ENCODE measurements at regions not wholly inside any gene's neighbourhood (a gene's known extent, or its start where the extent isn't known, plus 50 kb on each side); places are given as distances from the start of the nearest gene placed in this dataset.
A peak's percentile ranks its signal among the peaks of the same experiment; 100 is the strongest.

GRCh38 chr6:122026582-122027369, 372.7 kb upstream of the HSF2 start:
- no peak overlapping the region for H3K27ac ChIP-seq (ENCODE audit: low read depth in 2 of 2, low read length in 2 of 2)
- FAIRE-seq (no peak), DNase-seq (no peak)
- no peaks in the 10 kb centered on the region for H3K36me3 ChIP-seq (ENCODE audit: control insufficient read depth in 2 of 3, insufficient read depth in 3 of 3, low read length in 3 of 3)
- no peak overlapping the region for H3K4me3 ChIP-seq (ENCODE audit: low read length in 3 of 3)
- H3K9ac ChIP-seq (ENCODE audit: low read length in 3 of 3): no peak overlapping the region
- no peaks in the 10 kb centered on the region for H3K9me3 ChIP-seq (ENCODE audit: control insufficient read depth in 2 of 3, insufficient read depth in 1 of 3, low read length in 3 of 3)
- no peaks in the 10 kb centered on the region for H3K27me3 ChIP-seq (ENCODE audit: control insufficient read depth, insufficient read depth, low read length)
- H3K4me1 ChIP-seq (ENCODE audit: control insufficient read depth in 2 of 3, insufficient read depth in 2 of 3, low read depth in 1 of 3, low read length in 3 of 3): no peaks in the 10 kb centered on the region
- no peak for TF ChIP-seq CTCF (IDR thresholded peaks at IDR 0.05; ENCODE audit: borderline replicate concordance, extremely low read depth, insufficient read depth)
- intact Hi-C loops (cut with DNase I): no loop called here

- DNase-seq: no peak
- H3K9ac ChIP-seq (ENCODE audit: low read length in 3 of 3): no peak overlapping the region
- H3K27me3 ChIP-seq (ENCODE audit: control insufficient read depth, insufficient read depth, low read length): no peaks in the 10 kb centered on the region
- H3K36me3 ChIP-seq (ENCODE audit: control insufficient read depth in 2 of 3, insufficient read depth in 3 of 3, low read length in 3 of 3): no peaks in the 10 kb centered on the region
- intact Hi-C loops (cut with DNase I): no loop called here
- no peaks in the 10 kb centered on the region for H3K4me1 ChIP-seq (ENCODE audit: control insufficient read depth in 2 of 3, insufficient read depth in 2 of 3, low read depth in 1 of 3, low read length in 3 of 3)
- no peaks in the 10 kb centered on the region for H3K9me3 ChIP-seq (ENCODE audit: control insufficient read depth in 2 of 3, insufficient read depth in 1 of 3, low read length in 3 of 3)
- H3K27ac ChIP-seq (ENCODE audit: low read depth in 2 of 2, low read length in 2 of 2): no peak overlapping the region
- no peak for FAIRE-seq
- no peak for TF ChIP-seq CTCF (IDR thresholded peaks at IDR 0.05; ENCODE audit: borderline replicate concordance, extremely low read depth, insufficient read depth)
- H3K4me3 ChIP-seq (ENCODE audit: low read length in 3 of 3): no peak overlapping the region
Observed at GRCh38 chr6:122028933-122029522, 370.4 kb upstream of the HSF2 start.

- Histone ChIP-seq H3K9ac (ENCODE audit: low read length in 3 of 3) (no peak overlapping the region), H3K4me1 (ENCODE audit: control insufficient read depth in 2 of 3, insufficient read depth in 2 of 3, low read depth in 1 of 3, low read length in 3 of 3) (no peaks in the 10 kb centered on the region), H3K27me3 (ENCODE audit: control insufficient read depth, insufficient read depth, low read length) (no peaks in the 10 kb centered on the region), H3K27ac (ENCODE audit: low read depth in 2 of 2, low read length in 2 of 2) (no peak overlapping the region), H3K36me3 (ENCODE audit: control insufficient read depth in 2 of 3, insufficient read depth in 3 of 3, low read length in 3 of 3) (no peaks in the 10 kb centered on the region), H3K9me3 (ENCODE audit: control insufficient read depth in 2 of 3, insufficient read depth in 1 of 3, low read length in 3 of 3) (no peaks in the 10 kb centered on the region), H3K4me3 (ENCODE audit: low read length in 3 of 3) (no peak overlapping the region)
- intact Hi-C loops (cut with DNase I): no loop called here
- DNase-seq (peak in 2 of 5 donors; percentile 66 to 77), FAIRE-seq (peak; percentile 78)
- TF ChIP-seq CTCF (IDR thresholded peaks at IDR 0.05; ENCODE audit: borderline replicate concordance, extremely low read depth, insufficient read depth): peak; percentile 42
Observed at GRCh38 chr6:122033564-122034181, 365.8 kb upstream of the HSF2 start.
